Heart left ventricle (tissue), 16 donors: ENCODE measurements at regions not wholly inside any gene's neighbourhood (a gene's known extent, or its start where the extent isn't known, plus 50 kb on each side); places are given as distances from the start of the nearest gene placed in this dataset.

Source experiments
- ATAC-seq, 4 donors: fragments of 200-7000 bp; cut with Tn5 transposase; one replicate each; pipeline ENCODE4 v1.9.1; 2020 to 2022; ENCODE audit warnings: moderate library complexity in 4 of 4, mild to moderate bottlenecking in 3 of 4, moderate number of reproducible peaks in 1 of 4
- DNase-seq, 5 donors: peaks; one replicate each; pipeline ENCODE4 v3.0.0-alpha.2; 2020
- H3K27ac ChIP-seq, 12 donors: fragments of 200-600 bp; sonication (generic) in 4 of 12; one replicate each; pipeline versions ENCODE4 v1.5.0 to v1.8.0; 2016 to 2022; ENCODE audit warnings: mild to moderate bottlenecking in 2 of 12
- H3K27me3 ChIP-seq, 9 donors: fragments of 200-600 bp; sonication (generic) in 2 of 9; one replicate each; pipeline versions ENCODE4 v1.5.1 to v1.8.0; 2016 to 2022; ENCODE audit warnings: mild to moderate bottlenecking in 3 of 9
- H3K36me3 ChIP-seq, 9 donors: fragments of 200-600 bp; sonication (generic) in 2 of 9; one replicate each; pipeline versions ENCODE4 v1.5.0 to v1.8.0; 2018 to 2022; ENCODE audit warnings: mild to moderate bottlenecking in 2 of 9
- H3K4me1 ChIP-seq, 12 donors: fragments of 200-600 bp; sonication (generic) in 4 of 12; one replicate each; pipeline versions ENCODE4 v1.5.0 to v1.8.0; 2016 to 2022; ENCODE audit warnings: mild to moderate bottlenecking in 3 of 12
- H3K4me3 ChIP-seq, 12 donors: fragments of 200-600 bp; sonication (generic) in 4 of 12; one replicate each; pipeline versions ENCODE4 v1.5.0 to v1.8.0; 2017 to 2022; ENCODE audit warnings: mild to moderate bottlenecking in 9 of 12, moderate library complexity in 4 of 12
- H3K9me3 ChIP-seq, 12 donors: fragments of 200-600 bp; sonication (generic) in 4 of 12; one replicate each; pipeline versions ENCODE4 v1.5.0 to v1.8.0; 2016 to 2022; ENCODE audit warnings: mild to moderate bottlenecking in 1 of 12
- POLR2A ChIP-seq, 2 donors: fragments of 450-650 bp; IDR thresholded peaks; one replicate each; pipeline ENCODE4 v1.6.1; 2017; ENCODE audit warnings: antibody characterized with exemption in 2 of 2, mild to moderate bottlenecking in 2 of 2, moderate library complexity in 2 of 2
- WGBS, 4 donors: extraction: QIAGEN DNeasy Blood & Tissue Kit in 2 of 4; methylation state at CpG; one replicate each; pipeline versions ENCODE4 v1.1.5 to v1.1.7; 2013 to 2018; 5-methylcytosine and 5-hydroxymethylcytosine counted together
- intact Hi-C, 10 donors: fragments of 100-400 bp; cut with DNase I; formaldehyde crosslinking; loops; one replicate each; pipeline versions ENCODE4 v1.11.1 to v1.14.2; 2022
- TF ChIP-seq, protein P1 (sequence below), 12 donors: fragments of 200-600 bp; sonication (generic) in 4 of 12; IDR thresholded peaks; one replicate each; pipeline versions ENCODE4 v1.5.0 to v1.8.0; 2018 to 2022; ENCODE audit warnings: antibody characterized with exemption in 12 of 12, mild to moderate bottlenecking in 5 of 12
- donor health status: ischemic (EF 13 %, LVEDD 7.1; RV severe dilation, severe dysfunction).
- donor health status: healthy with polysubstance abuse.
- donor health status: DM: no; HTN: yes; CAD: no.
- donor health status: DM: no; HTN: no; CAD: no.
- donor health status: ischemic (EF 25% LVEDD 6.9; RV normal size, moderate dysfunction).
- donor health status: ischemic (EF 25% LVEDD 5.7; RV mildly dilated, moderate dysfunction).
- donor health status: healthy.
- donor health status: DM: yes; HTN: yes; CAD: no.
- donor health status: ischemic (EF 35%, LVEDD 5.7; RV mildly dilated, moderate dysfunction).
- donor health status: nonischemic (EF 11% LVEDD 7.7; RV severe dilation, severe dysfunction).
- donor health status: DM: yes; HTN: yes; CAD: no.
- donor health status: PGD.
- donor health status: ischemic (EF 29% LVEDD 5.4; RV normal size, mild dysfunction).
- donor health status: nonischemic (EF 23%, LVEDD 6.1; RV moderate dilation, normal function).

DNA sequence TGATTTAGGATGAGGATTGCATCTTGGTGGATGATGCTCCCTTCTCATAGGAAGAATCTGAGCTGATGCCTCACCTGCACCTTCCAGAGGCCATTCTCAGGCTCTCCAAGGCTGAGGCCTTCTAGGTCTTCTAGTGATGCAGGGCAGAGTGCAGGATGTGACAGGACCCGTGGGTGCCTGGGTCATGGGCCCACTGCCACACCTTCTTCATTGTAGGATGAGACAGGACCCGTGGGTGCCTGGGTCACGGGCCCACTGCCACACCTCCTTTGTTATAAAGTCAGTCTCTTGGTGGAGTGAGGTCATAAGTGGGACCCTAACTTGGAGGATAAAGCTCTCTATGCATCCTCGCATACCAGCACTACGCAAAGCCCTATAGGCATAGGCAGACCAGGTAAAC, 109.9 kb upstream of the TCERG1L start:
- Histone ChIP-seq H3K4me3 (no peak overlapping the region), H3K36me3 (no peaks in the 10 kb centered on the region), H3K27me3 (peaks cover 0 to 13% (median 0%) of the 10 kb centered on the region in 9 donors), H3K4me1 (no peaks in the 10 kb centered on the region), H3K9me3 (peaks cover 0 to 9% (median 0%) of the 10 kb centered on the region in 12 donors), H3K27ac (no peak overlapping the region)
- no peak for ATAC-seq
- 75 to 90% (median 84%) methylated on average over 3 to 5 of the region's 5 CpGs for WGBS, 4 donors
- peak in 1 of 5 donors; percentile 4 for DNase-seq
- intact Hi-C loops, result no loop called here
- TF ChIP-seq, protein P1, sequence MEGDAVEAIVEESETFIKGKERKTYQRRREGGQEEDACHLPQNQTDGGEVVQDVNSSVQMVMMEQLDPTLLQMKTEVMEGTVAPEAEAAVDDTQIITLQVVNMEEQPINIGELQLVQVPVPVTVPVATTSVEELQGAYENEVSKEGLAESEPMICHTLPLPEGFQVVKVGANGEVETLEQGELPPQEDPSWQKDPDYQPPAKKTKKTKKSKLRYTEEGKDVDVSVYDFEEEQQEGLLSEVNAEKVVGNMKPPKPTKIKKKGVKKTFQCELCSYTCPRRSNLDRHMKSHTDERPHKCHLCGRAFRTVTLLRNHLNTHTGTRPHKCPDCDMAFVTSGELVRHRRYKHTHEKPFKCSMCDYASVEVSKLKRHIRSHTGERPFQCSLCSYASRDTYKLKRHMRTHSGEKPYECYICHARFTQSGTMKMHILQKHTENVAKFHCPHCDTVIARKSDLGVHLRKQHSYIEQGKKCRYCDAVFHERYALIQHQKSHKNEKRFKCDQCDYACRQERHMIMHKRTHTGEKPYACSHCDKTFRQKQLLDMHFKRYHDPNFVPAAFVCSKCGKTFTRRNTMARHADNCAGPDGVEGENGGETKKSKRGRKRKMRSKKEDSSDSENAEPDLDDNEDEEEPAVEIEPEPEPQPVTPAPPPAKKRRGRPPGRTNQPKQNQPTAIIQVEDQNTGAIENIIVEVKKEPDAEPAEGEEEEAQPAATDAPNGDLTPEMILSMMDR (IDR thresholded peaks at IDR 0.05), result no peak
- no peak for TF ChIP-seq POLR2A (IDR thresholded peaks at IDR 0.05)

DNA sequence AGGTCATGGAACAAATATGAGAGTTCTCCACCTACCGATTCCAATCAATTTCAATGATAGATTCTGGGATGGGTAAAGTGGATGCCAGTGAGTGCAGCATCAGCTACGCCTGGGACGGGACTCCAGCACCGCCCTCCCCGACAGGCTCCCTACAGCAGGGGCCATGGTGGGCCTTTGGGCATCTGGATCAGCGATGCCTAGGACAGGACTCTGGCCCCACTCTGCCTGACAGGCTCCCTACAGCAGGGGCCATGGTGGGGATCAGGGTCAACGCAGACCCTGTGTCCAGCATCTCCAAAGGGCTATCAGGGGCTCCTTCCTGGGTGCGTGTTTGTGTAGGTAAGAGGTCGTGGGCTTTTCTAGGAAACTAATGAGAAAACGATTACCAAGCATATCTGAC, 111.2 kb upstream of the TCERG1L start:
- Histone ChIP-seq H3K27me3 (peaks cover 0 to 13% (median 0%) of the 10 kb centered on the region in 9 donors), H3K9me3 (no peaks in the 10 kb centered on the region), H3K4me3 (no peak overlapping the region), H3K36me3 (no peaks in the 10 kb centered on the region), H3K4me1 (no peaks in the 10 kb centered on the region), H3K27ac (no peak overlapping the region)
- TF ChIP-seq, protein P1 (IDR thresholded peaks at IDR 0.05), result no peak
- TF ChIP-seq POLR2A (IDR thresholded peaks at IDR 0.05), result no peak
- ATAC-seq, result no peak
- intact Hi-C loops, result no loop called here
- DNase-seq, result peak in 1 of 5 donors; percentile 53
- WGBS, 4 donors, result 85 to 91% (median 89%) methylated on average over 10 of the region's 10 CpGs

DNA sequence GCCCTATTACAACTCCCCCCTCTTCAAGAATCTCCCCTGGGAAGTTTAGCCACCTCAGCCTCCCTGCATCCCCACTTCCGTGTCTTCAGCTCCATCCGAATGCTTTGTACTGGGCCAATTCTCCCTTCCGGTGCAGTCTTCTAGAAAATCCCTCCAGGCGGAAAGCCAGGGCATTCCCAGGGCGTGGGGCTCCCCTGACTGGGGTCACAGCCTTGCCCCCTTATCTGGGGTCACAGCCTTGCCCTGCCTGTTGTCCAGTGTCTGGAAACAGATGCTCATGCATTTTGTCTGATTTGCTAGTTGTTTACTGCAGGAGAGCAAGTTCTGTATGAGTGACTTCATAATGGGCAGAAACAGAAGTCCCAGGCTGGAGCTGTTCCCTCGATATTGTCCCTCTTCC, 112.5 kb upstream of the TCERG1L start:
- H3K27me3 ChIP-seq, result peaks cover 0 to 17% (median 0%) of the 10 kb centered on the region in 9 donors

DNA sequence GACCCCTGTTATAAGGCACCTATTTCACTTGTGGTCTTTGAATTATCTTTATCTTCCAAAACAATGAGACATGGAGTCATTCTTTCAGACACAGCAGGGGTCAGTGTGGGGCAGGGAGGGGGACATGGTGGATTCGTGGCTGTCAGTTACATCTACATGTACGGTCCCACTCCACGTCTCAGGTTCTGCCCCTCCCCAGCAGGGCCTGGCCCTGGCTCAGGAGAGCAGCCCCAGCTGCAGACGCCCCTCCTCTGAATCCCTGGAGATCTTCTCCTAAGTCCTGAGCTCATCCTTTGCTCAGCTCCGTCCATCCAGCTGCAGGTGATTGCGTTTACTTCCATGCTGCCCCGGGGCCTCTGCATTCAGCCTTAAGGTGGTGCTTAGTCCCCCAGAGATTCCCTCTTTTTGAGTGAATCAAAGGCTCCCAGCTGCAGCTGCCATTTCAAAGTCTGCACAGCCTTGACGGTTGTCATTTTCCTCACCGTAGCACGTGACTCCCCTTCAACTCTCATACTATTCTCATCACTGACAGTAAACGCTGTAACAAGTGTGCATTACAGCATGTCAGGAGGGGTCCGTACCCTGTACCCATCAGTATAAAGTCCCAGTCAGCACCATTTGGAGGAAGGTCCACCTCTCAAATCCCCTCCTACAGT, 113.4 kb upstream of the TCERG1L start:
- TF ChIP-seq POLR2A (IDR thresholded peaks at IDR 0.05), result no peak
- TF ChIP-seq, protein P1 (IDR thresholded peaks at IDR 0.05), result no peak
- Histone ChIP-seq H3K27ac (no peak overlapping the region), H3K27me3 (peaks cover 0 to 21% (median 0%) of the 10 kb centered on the region in 9 donors), H3K4me1 (no peaks in the 10 kb centered on the region), H3K4me3 (no peak overlapping the region), H3K9me3 (no peaks in the 10 kb centered on the region), H3K36me3 (no peaks in the 10 kb centered on the region)
- WGBS, 4 donors, result 76 to 83% (median 80%) methylated on average over 12 of the region's 12 CpGs
- intact Hi-C loops, result no loop called here
- DNase-seq (peak in 1 of 5 donors; percentile 15), ATAC-seq (no peak)

More for the DNA sequence above, 112.5 kb upstream of the TCERG1L start:
- Histone ChIP-seq H3K4me3 (no peak overlapping the region), H3K4me1 (no peaks in the 10 kb centered on the region), H3K9me3 (no peaks in the 10 kb centered on the region), H3K36me3 (no peaks in the 10 kb centered on the region), H3K27ac (no peak overlapping the region)
- peak in 1 of 5 donors; percentile 31 for DNase-seq
- 49 to 59% (median 56%) methylated on average over 6 of the region's 6 CpGs for WGBS, 4 donors
- intact Hi-C loops, result no loop called here
- TF ChIP-seq, protein P1 (IDR thresholded peaks at IDR 0.05), result no peak
- no peak for TF ChIP-seq POLR2A (IDR thresholded peaks at IDR 0.05)
- no peak for ATAC-seq
